ENCODE measurements at regions not wholly inside any gene's neighbourhood (a gene's known extent, or its start where the extent isn't known, plus 50 kb on each side); places are given as distances from the start of the nearest gene placed in this dataset.

GRCh38 chr2:105184420-105184819 lies 57.1 kb upstream of the GPR45 start:
- FAIRE-seq (no peak), DNase-seq (ENCODE audit: low read depth, low spot score) (no peak)
- no peak for TF ChIP-seq EZH2 (IDR thresholded peaks at IDR 0.05; ENCODE audit: low read length)
- TF ChIP-seq, protein P1, sequence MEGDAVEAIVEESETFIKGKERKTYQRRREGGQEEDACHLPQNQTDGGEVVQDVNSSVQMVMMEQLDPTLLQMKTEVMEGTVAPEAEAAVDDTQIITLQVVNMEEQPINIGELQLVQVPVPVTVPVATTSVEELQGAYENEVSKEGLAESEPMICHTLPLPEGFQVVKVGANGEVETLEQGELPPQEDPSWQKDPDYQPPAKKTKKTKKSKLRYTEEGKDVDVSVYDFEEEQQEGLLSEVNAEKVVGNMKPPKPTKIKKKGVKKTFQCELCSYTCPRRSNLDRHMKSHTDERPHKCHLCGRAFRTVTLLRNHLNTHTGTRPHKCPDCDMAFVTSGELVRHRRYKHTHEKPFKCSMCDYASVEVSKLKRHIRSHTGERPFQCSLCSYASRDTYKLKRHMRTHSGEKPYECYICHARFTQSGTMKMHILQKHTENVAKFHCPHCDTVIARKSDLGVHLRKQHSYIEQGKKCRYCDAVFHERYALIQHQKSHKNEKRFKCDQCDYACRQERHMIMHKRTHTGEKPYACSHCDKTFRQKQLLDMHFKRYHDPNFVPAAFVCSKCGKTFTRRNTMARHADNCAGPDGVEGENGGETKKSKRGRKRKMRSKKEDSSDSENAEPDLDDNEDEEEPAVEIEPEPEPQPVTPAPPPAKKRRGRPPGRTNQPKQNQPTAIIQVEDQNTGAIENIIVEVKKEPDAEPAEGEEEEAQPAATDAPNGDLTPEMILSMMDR (optimal IDR thresholded peaks at IDR 0.05 in 1 of 3, IDR thresholded peaks at IDR 0.05 in 1 of 3, conservative IDR thresholded peaks at IDR 0.05 in 1 of 3; ENCODE audit: extremely low read depth in 1 of 3, insufficient read depth in 2 of 3, low read length in 3 of 3), result no peak
- no peaks in the 10 kb centered on the region for H3K9me3 ChIP-seq (ENCODE audit: control insufficient read depth, low read depth, low read length)
- no peak overlapping the region for H3K27ac ChIP-seq (ENCODE audit: control insufficient read depth, insufficient read depth, low read length)
- no peaks in the 10 kb centered on the region for H3K27me3 ChIP-seq (ENCODE audit: control insufficient read depth, extremely low read depth, insufficient read depth, low read length)
- no peaks in the 10 kb centered on the region for H3K79me2 ChIP-seq (ENCODE audit: control insufficient read depth, insufficient read depth, low read length)
- no peak overlapping the region for H3K4me2 ChIP-seq (ENCODE audit: control insufficient read depth, extremely low read depth, insufficient read depth, low read depth, low read length)
- H4K20me1 ChIP-seq (ENCODE audit: control insufficient read depth, extremely low read depth, insufficient read depth, low read length), result no peaks in the 10 kb centered on the region
- no peak overlapping the region for H3K9ac ChIP-seq (ENCODE audit: control insufficient read depth, extremely low read depth, insufficient read depth, low read length)
- H3K4me3 ChIP-seq (ENCODE audit: control insufficient read depth in 2 of 3, extremely low read depth in 1 of 3, insufficient read depth in 2 of 3, low read depth in 1 of 3, low read length in 3 of 3), result no peak overlapping the region
- no peak overlapping the region for H2AFZ ChIP-seq (ENCODE audit: control insufficient read depth, low read length)
- no peaks in the 10 kb centered on the region for H3K9me1 ChIP-seq (ENCODE audit: control insufficient read depth, extremely low read depth, insufficient read depth, low read length)
- H3K36me3 ChIP-seq (ENCODE audit: control insufficient read depth in 2 of 2, extremely low read depth in 1 of 2, insufficient read depth in 2 of 2, low read length in 2 of 2), result no peaks in the 10 kb centered on the region
- dilution Hi-C loops (cut with MboI; ENCODE audit: extremely low pct_ligation_motif_present, low sequenced_read_pairs), result no loop called here
- H3K4me1 ChIP-seq (ENCODE audit: control insufficient read depth, extremely low read depth, insufficient read depth, low read length), result no peaks in the 10 kb centered on the region

GRCh38 chr2:105186967-105187498 lies 54.5 kb upstream of the GPR45 start:
- Histone ChIP-seq H3K4me1 (ENCODE audit: control insufficient read depth, extremely low read depth, insufficient read depth, low read length) (no peaks in the 10 kb centered on the region), H2AFZ (ENCODE audit: control insufficient read depth, low read length) (no peak overlapping the region), H3K9me1 (ENCODE audit: control insufficient read depth, extremely low read depth, insufficient read depth, low read length) (no peaks in the 10 kb centered on the region), H3K79me2 (ENCODE audit: control insufficient read depth, insufficient read depth, low read length) (no peaks in the 10 kb centered on the region), H3K9me3 (ENCODE audit: control insufficient read depth, low read depth, low read length) (no peaks in the 10 kb centered on the region), H3K36me3 (ENCODE audit: control insufficient read depth in 2 of 2, extremely low read depth in 1 of 2, insufficient read depth in 2 of 2, low read length in 2 of 2) (no peaks in the 10 kb centered on the region), H3K4me3 (ENCODE audit: control insufficient read depth in 2 of 3, extremely low read depth in 1 of 3, insufficient read depth in 2 of 3, low read depth in 1 of 3, low read length in 3 of 3) (no peak overlapping the region), H3K9ac (ENCODE audit: control insufficient read depth, extremely low read depth, insufficient read depth, low read length) (no peak overlapping the region), H4K20me1 (ENCODE audit: control insufficient read depth, extremely low read depth, insufficient read depth, low read length) (no peaks in the 10 kb centered on the region), H3K4me2 (ENCODE audit: control insufficient read depth, extremely low read depth, insufficient read depth, low read depth, low read length) (no peak overlapping the region), H3K27me3 (ENCODE audit: control insufficient read depth, extremely low read depth, insufficient read depth, low read length) (no peaks in the 10 kb centered on the region), H3K27ac (ENCODE audit: control insufficient read depth, insufficient read depth, low read length) (no peak overlapping the region)
- dilution Hi-C loops (cut with MboI; ENCODE audit: extremely low pct_ligation_motif_present, low sequenced_read_pairs), result no loop called here
- no peak for DNase-seq (ENCODE audit: low read depth, low spot score)
- TF ChIP-seq, protein P1 (optimal IDR thresholded peaks at IDR 0.05 in 1 of 3, IDR thresholded peaks at IDR 0.05 in 1 of 3, conservative IDR thresholded peaks at IDR 0.05 in 1 of 3; ENCODE audit: extremely low read depth in 1 of 3, insufficient read depth in 2 of 3, low read length in 3 of 3), result no peak
- TF ChIP-seq EZH2 (IDR thresholded peaks at IDR 0.05; ENCODE audit: low read length), result no peak
- FAIRE-seq, result no peak

All from keratinocyte (primary cell).